ENCODE measurements at regions not wholly inside any gene's neighbourhood (a gene's known extent, or its start where the extent isn't known, plus 50 kb on each side); places are given as distances from the start of the nearest gene placed in this dataset.

GRCh38 chr10:128901236-128901635, 565.8 kb upstream of the MGMT start:
- DNase-seq (ENCODE audit: low spot score), result no peak

DNA sequence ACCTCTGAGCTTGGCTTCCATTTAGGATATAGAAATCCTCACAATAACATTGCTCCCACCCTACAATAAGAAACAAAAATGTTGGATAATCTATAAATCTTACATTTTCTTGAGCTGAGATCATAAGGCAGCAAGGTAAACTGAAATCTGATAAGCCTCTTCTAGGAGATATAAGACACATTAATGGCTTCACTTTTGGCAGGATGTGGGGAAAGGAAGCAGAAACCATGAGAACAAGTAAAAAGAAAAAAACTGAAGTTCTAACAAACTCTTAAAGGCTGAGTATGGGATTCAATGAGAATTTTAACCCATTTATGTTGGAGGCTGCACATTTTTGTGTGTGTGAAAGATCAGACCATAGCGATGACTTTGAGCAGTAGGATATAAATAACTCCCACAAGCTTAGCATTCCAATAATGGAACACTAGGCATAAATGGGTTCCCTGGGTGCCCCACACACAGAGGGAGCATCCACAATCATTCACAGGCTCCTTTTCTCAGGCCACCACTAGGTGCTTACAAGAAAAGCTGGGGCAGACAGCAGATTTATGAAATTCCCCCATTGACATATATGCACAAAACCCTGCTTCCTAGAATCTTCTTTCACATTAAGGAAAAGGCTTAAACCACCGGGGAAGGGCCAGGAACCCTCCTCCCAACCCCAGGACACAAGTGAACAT, 564.9 kb upstream of the MGMT start:
- DNase-seq (ENCODE audit: low spot score), result no peak

GRCh38 chr10:128907155-128907941, 559.7 kb upstream of the MGMT start:
- DNase-seq (ENCODE audit: low spot score), result no peak

DNA sequence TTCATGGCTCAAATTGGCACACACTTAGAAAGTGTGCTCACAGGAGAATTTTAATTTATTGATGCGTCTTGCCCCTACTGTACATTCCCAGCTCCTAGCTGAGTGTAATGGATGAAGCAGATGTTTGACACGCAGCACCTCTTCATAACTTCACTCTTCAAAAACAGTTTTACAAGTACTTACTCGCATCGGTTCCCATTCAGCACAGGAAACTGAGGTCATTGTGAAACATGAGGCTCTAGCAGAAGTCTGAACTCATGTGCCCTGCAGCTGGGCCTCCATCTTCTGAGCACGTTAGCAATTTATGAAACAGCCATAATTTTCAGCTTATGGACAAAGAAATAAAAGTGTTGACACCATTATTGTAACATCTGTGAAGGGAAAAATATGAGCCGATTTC, 558.9 kb upstream of the MGMT start:
- no peak for DNase-seq (ENCODE audit: low spot score)

DNA sequence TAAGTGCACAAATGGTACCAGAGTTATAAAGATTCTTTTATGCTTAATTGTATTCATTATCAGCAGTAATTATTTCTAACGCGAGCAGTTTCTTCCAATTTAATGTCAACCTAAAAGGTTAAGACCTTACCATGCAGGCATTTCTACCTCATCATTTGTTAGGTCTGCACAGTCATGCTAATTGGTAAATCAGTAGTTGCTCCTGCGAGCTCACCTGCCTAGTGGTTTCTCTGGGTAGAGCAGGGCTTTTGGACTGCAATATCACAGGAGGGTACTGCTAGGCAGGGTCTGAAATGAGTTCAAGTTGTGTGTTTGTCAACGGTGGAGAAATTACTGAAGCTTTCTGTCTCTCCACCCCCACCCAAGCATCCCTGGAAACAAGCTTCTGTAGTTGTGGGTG, 558.5 kb upstream of the MGMT start:
- DNase-seq (ENCODE audit: low spot score), result no peak

DNA sequence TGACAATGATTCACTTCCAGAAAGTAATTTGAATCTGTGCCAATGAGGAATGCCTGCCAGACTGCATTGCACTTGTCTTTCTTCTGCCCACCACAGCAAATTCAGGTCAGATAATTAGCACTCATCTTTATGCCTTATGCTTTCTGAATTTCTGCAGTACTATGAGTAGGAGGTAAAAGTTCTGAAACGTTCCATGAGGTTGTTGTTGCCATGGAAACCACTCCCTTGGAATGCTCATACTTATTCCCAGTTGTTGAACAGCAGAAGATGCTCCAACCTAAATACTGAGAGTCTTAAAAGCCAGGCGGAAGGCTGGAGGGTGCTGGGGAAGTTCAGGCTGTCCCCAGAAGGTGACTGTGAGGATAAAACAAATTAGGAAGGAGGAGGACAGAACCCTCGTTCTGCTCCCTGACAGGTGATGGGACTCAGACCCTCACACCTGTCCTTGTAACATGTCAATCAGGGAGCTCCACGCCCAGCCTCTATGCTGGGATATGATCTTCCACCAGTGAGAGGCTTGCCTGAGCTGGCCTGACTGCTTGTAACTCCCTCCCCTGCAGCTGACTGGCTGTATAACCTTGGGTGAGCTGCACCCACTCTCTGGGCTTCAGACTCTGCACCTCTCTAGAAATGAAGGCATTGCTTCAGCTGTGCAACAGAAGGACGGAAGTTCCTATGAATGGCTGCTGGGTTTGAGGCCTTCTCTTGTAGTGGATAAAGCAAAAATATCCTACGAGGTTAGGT, 554.3 kb upstream of the MGMT start:
- DNase-seq (ENCODE audit: low spot score), result no peak

DNA sequence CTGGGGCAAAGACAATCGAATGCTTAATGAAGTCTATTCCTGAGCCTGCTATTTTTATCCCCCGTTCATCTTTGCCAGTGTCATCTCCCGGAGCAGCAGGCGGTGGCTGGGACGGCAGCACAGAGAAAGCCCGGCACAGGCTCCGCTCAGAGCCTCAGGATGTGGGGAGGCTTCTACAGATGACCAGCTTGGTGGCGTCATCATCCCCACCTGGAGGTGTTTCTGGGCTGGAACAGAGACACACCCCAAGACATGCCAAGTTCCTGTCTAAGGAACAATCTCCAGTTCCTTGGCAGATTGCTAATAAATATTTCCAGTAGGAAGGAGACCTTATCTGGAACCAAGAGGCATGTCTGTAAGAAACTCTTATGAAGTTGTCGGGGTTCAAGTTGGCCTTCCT, 552.4 kb upstream of the MGMT start:
- DNase-seq (ENCODE audit: low spot score), result no peak

- no peak for DNase-seq (ENCODE audit: low spot score)
These were observed 551.4 kb upstream of the MGMT start for GRCh38 chr10:128915630-128916029.

DNA sequence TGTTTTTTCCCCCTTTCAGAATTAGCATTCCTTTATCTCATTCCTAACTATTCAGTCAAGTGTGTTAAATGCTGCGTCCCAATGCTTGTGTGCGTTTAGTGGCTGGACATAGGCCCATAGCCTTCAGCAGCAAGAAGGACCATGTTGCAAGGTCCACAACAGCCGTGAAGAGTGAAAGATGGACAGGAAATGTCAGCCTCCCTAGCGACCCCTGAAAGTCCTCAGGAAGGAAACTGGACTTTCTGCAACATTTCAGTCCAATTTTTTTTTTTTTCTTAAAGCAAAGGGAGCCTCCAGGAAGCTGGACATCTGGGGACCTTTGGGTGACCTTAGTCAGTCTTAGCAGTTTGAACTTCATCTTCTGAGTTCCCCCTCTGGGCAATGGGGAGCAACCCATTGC, 550.7 kb upstream of the MGMT start:
- DNase-seq (ENCODE audit: low spot score), result no peak

GRCh38 chr10:128921389-128922022, 545.5 kb upstream of the MGMT start:
- no peak for DNase-seq (ENCODE audit: low spot score)

DNA sequence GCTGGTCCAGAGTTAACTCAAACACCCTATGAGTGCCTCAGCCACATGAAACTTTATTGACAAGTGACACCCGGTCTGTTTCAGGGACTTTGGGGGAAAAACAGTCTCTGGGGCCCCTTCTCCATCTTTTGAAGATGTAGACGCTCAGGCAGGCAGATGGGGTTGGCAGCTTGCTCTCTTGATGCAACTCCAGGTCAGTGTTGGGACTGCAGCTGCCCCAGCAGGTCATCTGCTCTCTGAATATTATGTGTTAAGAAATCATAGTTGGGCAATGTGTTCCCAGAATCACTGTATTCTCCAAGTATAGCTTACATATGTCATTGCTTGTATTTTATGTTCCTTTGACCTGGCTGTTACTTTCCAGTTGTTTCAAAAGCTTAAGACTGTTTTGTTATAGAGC, 544.9 kb upstream of the MGMT start:
- no peak for DNase-seq (ENCODE audit: low spot score)

- DNase-seq (ENCODE audit: low spot score), result no peak
These were observed 544.3 kb upstream of the MGMT start for GRCh38 chr10:128922619-128923196.

GRCh38 chr10:128924918-128925317, 542.1 kb upstream of the MGMT start:
- DNase-seq (ENCODE audit: low spot score), result no peak

DNA sequence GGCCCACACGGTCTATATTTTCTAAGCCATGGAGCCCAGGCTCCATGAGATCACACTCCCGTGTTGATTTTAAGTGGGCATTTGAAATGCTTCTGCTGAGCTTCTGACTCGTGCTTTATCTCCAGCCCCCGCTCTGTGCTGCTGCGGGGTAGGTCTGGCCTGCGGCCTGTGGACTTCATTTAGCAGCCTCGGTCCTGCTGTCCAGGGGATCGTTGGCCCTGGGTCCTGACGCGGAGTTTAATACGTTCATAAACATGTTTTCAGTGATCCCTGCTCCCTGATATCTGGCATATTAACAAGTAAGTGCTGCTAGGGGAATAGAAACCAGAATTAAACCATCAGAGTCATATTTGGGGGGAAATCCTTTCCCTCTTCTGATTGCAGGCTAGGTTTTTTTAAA, 540.3 kb upstream of the MGMT start:
- DNase-seq (ENCODE audit: low spot score), result no peak

DNA sequence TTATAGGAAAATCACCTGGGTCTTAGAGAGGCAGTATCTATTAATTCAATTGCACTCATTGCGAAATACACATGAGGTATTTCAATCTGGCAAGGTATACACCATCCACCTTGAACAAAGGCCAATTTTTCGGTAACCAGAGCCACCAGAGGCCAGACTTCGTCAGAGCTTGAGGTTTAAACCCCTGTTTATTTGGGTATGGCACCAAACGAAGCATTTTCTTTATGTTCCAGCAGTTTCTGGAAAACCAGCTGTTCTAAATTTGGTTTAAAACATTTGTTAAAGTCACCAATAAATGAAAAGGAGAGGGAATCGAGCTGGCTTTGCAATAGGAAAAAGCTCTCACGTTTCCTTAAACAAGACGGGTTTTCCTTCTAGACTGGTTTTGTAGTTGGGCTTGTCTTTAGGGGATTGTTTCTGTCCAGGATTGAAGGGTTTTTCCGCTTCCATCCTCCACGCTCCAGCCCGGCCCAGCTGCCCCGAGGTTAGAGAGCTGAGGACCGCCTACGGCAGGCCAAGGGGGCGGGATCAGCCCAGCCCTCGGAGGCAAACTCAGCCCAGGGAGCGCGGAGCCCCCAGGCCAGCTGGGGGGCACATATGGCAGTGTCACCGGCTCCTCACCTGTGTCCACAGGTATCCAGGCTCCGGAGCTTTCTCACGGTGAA, 539.4 kb upstream of the MGMT start:
- DNase-seq (ENCODE audit: low spot score), result no peak

- no peak for DNase-seq (ENCODE audit: low spot score)
These were observed 538.7 kb upstream of the MGMT start for GRCh38 chr10:128928231-128928836.

DNA sequence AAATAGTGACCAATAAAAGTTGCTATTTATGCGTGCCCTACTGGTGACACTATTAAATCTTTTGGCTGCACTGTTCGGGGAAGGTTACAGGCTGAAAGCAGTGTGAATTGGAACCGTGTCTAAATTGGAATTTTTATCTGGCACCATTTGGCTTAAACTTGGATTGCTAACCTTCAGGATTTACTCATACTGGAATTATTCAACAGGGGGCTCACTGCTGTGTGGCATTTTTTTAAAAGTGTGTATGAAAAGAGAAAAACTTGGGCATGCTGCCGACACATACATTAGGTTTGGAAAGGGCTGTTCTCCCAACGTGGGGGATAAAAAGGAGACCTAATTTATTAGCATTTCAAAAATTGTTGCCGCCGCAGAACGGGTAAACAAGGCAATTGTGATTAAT, 537.9 kb upstream of the MGMT start:
- DNase-seq (ENCODE audit: low spot score), result no peak

GRCh38 chr10:128929767-128930166, 537.3 kb upstream of the MGMT start:
- DNase-seq (ENCODE audit: low spot score), result no peak

DNA sequence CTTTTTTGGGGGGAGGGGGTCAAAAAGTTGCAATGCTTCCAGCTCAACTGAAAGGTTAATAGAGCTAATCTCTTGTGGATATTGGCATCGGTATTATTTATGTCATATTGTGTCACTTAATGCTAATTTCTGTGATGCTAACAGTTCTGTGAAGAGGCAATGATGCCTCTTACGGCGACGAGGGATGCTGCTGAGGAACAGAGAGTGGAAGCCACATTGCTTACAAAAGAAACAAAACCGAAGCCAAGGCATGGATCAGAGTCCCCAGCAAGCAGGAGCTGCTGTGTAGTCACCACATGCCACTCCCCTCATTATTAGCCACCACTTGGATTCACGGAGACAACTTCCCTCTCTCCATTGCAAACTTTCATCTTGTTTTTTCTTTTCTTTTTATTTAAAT, 536.5 kb upstream of the MGMT start:
- no peak for DNase-seq (ENCODE audit: low spot score)

DNA sequence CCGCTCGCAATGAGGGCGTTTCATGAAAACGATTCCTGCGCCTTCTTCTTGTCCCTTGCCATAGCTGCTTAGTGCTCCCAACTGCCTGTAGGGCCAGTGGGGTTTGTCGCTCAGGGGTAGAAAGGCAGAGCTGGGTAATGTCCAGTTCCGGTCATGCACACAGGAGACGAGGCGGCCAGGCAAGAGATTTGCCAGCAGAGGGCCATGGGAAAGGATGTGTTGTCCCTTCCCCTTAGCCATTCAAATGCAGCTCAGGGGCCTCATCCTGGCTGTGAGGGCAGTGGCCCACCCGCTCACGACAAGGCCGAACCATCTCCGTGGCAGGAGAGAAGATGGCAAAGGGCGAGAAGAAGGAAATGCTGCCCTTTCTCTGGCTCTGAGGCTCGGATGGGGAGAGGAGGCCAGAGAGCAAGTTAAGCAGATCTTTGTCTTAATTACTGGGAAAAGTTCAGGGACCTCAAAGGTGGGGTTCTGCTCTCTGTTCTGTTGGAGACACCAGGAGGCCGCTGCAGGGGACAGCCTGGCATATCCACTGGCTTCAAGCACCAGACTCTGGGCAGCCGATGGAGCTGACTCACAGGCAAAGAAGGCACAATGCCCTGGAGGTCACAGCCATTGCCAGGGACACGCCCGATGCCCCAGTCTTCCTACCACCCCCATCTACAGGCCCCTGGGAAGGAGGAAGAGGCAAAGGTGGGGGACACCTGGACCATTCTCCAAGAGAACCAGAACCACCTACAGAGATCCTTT, 534.8 kb upstream of the MGMT start:
- no peak for DNase-seq (ENCODE audit: low spot score)

GRCh38 chr10:128934492-128934891, 532.5 kb upstream of the MGMT start:
- DNase-seq (ENCODE audit: low spot score), result no peak

Data from globus pallidus (tissue), 1 donor.